SK-N-SH (cell line): ENCODE measurements at regions not wholly inside any gene's neighbourhood (a gene's known extent, or its start where the extent isn't known, plus 50 kb on each side); places are given as distances from the start of the nearest gene placed in this dataset.

Experiments
- CTCF ChIA-PET: fragments of 300-600, 350-600 bp; formaldehyde crosslinking; extraction: SDS; loops from one replicate; lab custom pipeline; 2021; lab: Yijun Ruan, JAX
- POLR2A ChIA-PET: fragments of 350-600 bp; sonication (Branson Sonifier 250); formaldehyde crosslinking; extraction: SDS; loops from one replicate; lab custom pipeline; 2020; ENCODE audit warnings: antibody characterized with exemption, inconsistent platforms; lab: Yijun Ruan, JAX
- DNase-seq: peaks from one replicate; pipeline ENCODE4 v3.0.0; 2012
- H2AFZ ChIP-seq: fragments of 200-600 bp; sonication (generic); 2 replicates; pipeline ENCODE4 v1.8.1; 2016; ENCODE audit warnings: antibody characterized with exemption, mild to moderate bottlenecking, low read depth
- H3F3A ChIP-seq: fragments of 200-600 bp; sonication (generic); replicated peaks from 2 replicates; pipeline ENCODE3; 2016; ENCODE audit warnings: antibody characterized with exemption, mild to moderate bottlenecking; ENCODE audit not compliant: insufficient read depth
- H3K27ac ChIP-seq, 2 experiments: fragments of 200-500 bp in 1 of 2; fragments of 200-600 bp in 1 of 2; sonication (Bioruptor generic) in 1 of 2; sonication (generic), shearing (Covaris generic) in 1 of 2; 2 replicates each; pipeline versions ENCODE4 v1.5.1 to v1.6.1; 2014 to 2016; ENCODE audit warnings: low read depth in 2 of 2, inconsistent platforms in 1 of 2, low read length in 1 of 2, mild to moderate bottlenecking in 1 of 2, mixed read lengths in 1 of 2
- H3K27me3 ChIP-seq: fragments of 200-600 bp; sonication (generic), shearing (Covaris generic); 2 replicates; pipeline ENCODE4 v1.6.1; 2016; ENCODE audit warnings: mixed run types; ENCODE audit not compliant: insufficient read depth
- H3K36me3 ChIP-seq, 2 experiments: fragments of 200-500 bp in 1 of 2; fragments of 200-600 bp in 1 of 2; sonication (Bioruptor generic) in 1 of 2; sonication (generic) in 1 of 2; replicated peaks in 1 of 2; 2 replicates each; pipeline versions ENCODE3 to v1.5.1; 2014 to 2016; ENCODE audit warnings: low read length in 1 of 2, mild to moderate bottlenecking in 1 of 2; ENCODE audit not compliant: insufficient read depth in 2 of 2, control insufficient read depth in 1 of 2
- H3K4me1 ChIP-seq, 2 experiments: fragments of 200-500 bp in 1 of 2; fragments of 200-600 bp in 1 of 2; sonication (Bioruptor generic) in 1 of 2; sonication (generic), shearing (Covaris generic) in 1 of 2; 2 replicates each; pipeline versions ENCODE4 v1.5.1 to v1.6.1; 2014 to 2016; ENCODE audit warnings: low read depth in 1 of 2, low read length in 1 of 2, mixed run types in 1 of 2; ENCODE audit not compliant: insufficient read depth in 2 of 2, control insufficient read depth in 1 of 2
- H3K4me2 ChIP-seq: fragments of 200-600 bp; sonication (generic), shearing (Covaris generic); 2 replicates; pipeline ENCODE4 v1.6.1; 2017; ENCODE audit warnings: mixed run types
- H3K4me3 ChIP-seq, 2 experiments: fragments of 200-500 bp in 1 of 2; fragments of 200-600 bp in 1 of 2; sonication (Bioruptor generic) in 1 of 2; sonication (generic), shearing (Covaris generic) in 1 of 2; 2 replicates each; pipeline versions ENCODE4 v1.5.1 to v1.8.1; 2014 to 2016; ENCODE audit warnings: low read depth in 2 of 2, inconsistent platforms in 1 of 2, low read length in 1 of 2, mild to moderate bottlenecking in 1 of 2, mixed read lengths in 1 of 2, moderate library complexity in 1 of 2
- H3K79me2 ChIP-seq: fragments of 200-600 bp; sonication (generic); 2 replicates; pipeline ENCODE4 v1.8.1; 2017; ENCODE audit warnings: mild to moderate bottlenecking; ENCODE audit not compliant: insufficient read depth
- H3K9ac ChIP-seq: fragments of 200-600 bp; sonication (generic); 2 replicates; pipeline ENCODE4 v1.6.1; 2017; ENCODE audit warnings: mixed run types
- H3K9me2 ChIP-seq: fragments of 200-600 bp; sonication (generic); 2 replicates; pipeline ENCODE4 v1.6.1; 2017; ENCODE audit warnings: mixed run types
- H3K9me3 ChIP-seq: fragments of 200-600 bp; sonication (generic); 2 replicates; pipeline ENCODE4 v1.6.1; 2017; ENCODE audit warnings: mixed run types, mild to moderate bottlenecking, moderate library complexity
- H4K20me1 ChIP-seq: fragments of 200-600 bp; sonication (generic); 2 replicates; pipeline ENCODE4 v1.6.1; 2017; ENCODE audit warnings: mild to moderate bottlenecking, mixed run types; ENCODE audit not compliant: insufficient read depth
- CHD2 ChIP-seq: fragments of 150-350 bp; IDR thresholded peaks from 2 replicates; pipeline ENCODE4 v1.6.1; 2018; ENCODE audit warnings: low read length; ENCODE audit not compliant: partially characterized antibody
- ELF1 ChIP-seq: IDR thresholded peaks from 2 replicates; pipeline ENCODE4 v1.4.0; 2012
- EP300 ChIP-seq, 2 experiments: IDR thresholded peaks; 2 replicates each; pipeline versions ENCODE4 v1.4.0 to v1.6.1; 2012; ENCODE audit warnings: borderline replicate concordance in 1 of 2, low read depth in 1 of 2, low read length in 1 of 2
- FOSL2 ChIP-seq: IDR thresholded peaks from 2 replicates; pipeline ENCODE4 v1.4.0; 2012; ENCODE audit warnings: low read depth, mild to moderate bottlenecking, moderate library complexity, borderline replicate concordance
- FOXJ3 ChIP-seq: sonication (generic); formaldehyde crosslinking; IDR thresholded peaks from 2 replicates; pipeline ENCODE4 v1.5.1; 2020; ENCODE audit warnings: mild to moderate bottlenecking, missing genetic modification reagents
- FOXM1 ChIP-seq: IDR thresholded peaks from 2 replicates; pipeline ENCODE4 v1.4.0; 2012; ENCODE audit warnings: low read depth, mild to moderate bottlenecking
- GATA2 ChIP-seq: sonication (generic); formaldehyde crosslinking; IDR thresholded peaks from 2 replicates; pipeline ENCODE4 v1.5.0; 2020; ENCODE audit warnings: mild to moderate bottlenecking, missing genetic modification reagents
- MEF2A ChIP-seq: IDR thresholded peaks from 2 replicates; pipeline ENCODE4 v1.4.0; 2012; ENCODE audit warnings: low read depth, borderline replicate concordance
- NFIC ChIP-seq: IDR thresholded peaks from 2 replicates; pipeline ENCODE4 v1.4.0; 2012; ENCODE audit warnings: borderline replicate concordance
- PBX3 ChIP-seq: IDR thresholded peaks from 2 replicates; pipeline ENCODE4; 2012
- POLR2AphosphoS5 ChIP-seq: IDR thresholded peaks from 2 replicates; pipeline ENCODE4 v1.6.1; 2012; ENCODE audit warnings: low read depth, low read length
- RAD21 ChIP-seq: IDR thresholded peaks from 2 replicates; pipeline ENCODE4 v1.6.1; 2012; ENCODE audit warnings: mild to moderate bottlenecking, low read length
- REST ChIP-seq: IDR thresholded peaks from 2 replicates; pipeline ENCODE4 v1.6.1; 2012; ENCODE audit warnings: mild to moderate bottlenecking, low read depth, low read length, moderate library complexity
- RXRA ChIP-seq: IDR thresholded peaks from 2 replicates; pipeline ENCODE4 v1.4.0; 2012; ENCODE audit warnings: low read depth, mild to moderate bottlenecking, borderline replicate concordance
- SIN3A ChIP-seq: IDR thresholded peaks from 2 replicates; pipeline ENCODE4 v1.6.1; 2012; ENCODE audit warnings: low read depth, mild to moderate bottlenecking, low read length, moderate library complexity, borderline replicate concordance
- SMC3 ChIP-seq: IDR thresholded peaks from 2 replicates; pipeline ENCODE4 v1.6.1; 2012; ENCODE audit warnings: low read depth, low read length, improper control_type of control experiment
- TEAD4 ChIP-seq: IDR thresholded peaks from 2 replicates; pipeline ENCODE4 v1.4.0; 2012; ENCODE audit warnings: mild to moderate bottlenecking, borderline replicate concordance; ENCODE audit not compliant: insufficient read depth
- YY1 ChIP-seq: IDR thresholded peaks from 2 replicates; pipeline ENCODE4 v1.4.0; 2012; ENCODE audit warnings: low read depth, mild to moderate bottlenecking
- WGBS: methylation state at CpG from one replicate; pipeline ENCODE4 v1.1.6; 2017; ENCODE audit warnings: low lambda C conversion rate; 5-methylcytosine and 5-hydroxymethylcytosine counted together
- TF ChIP-seq, protein P1 (sequence below): IDR thresholded peaks from 2 replicates; pipeline ENCODE4 v1.4.0; 2012; ENCODE audit warnings: low read depth

- CTCF ChIA-PET: no interaction called here
- 18% methylated on average over 5 of the region's 5 CpGs for WGBS
- H3K4me3 ChIP-seq: no peak overlapping the region
- no peaks in the 10 kb centered on the region for H3K27me3 ChIP-seq
- no peaks in the 10 kb centered on the region for H3F3A ChIP-seq
- H3K36me3 ChIP-seq: no peaks in the 10 kb centered on the region
- no peak overlapping the region for H3K27ac ChIP-seq
- no peaks in the 10 kb centered on the region for H3K79me2 ChIP-seq
- H3K4me1 ChIP-seq: no peaks in the 10 kb centered on the region
- DNase-seq: no peak
- H3K9me2 ChIP-seq: no peaks in the 10 kb centered on the region
- H3K4me2 ChIP-seq: no peak overlapping the region
- no peak overlapping the region for H3K9ac ChIP-seq
- TF ChIP-seq SMC3 (no peak), MEF2A (no peak), FOXM1 (no peak), FOXJ3 (CRISPR knock-in tag) (no peak), PBX3 (no peak)
- H3K9me3 ChIP-seq: no peaks in the 10 kb centered on the region
- POLR2A ChIA-PET: no interaction called here
- no peak overlapping the region for H2AFZ ChIP-seq
- H4K20me1 ChIP-seq: no peaks in the 10 kb centered on the region
Observed at GRCh38 chr10:7101451-7101850, 309.4 kb downstream of the SFMBT2 start.

DNA sequence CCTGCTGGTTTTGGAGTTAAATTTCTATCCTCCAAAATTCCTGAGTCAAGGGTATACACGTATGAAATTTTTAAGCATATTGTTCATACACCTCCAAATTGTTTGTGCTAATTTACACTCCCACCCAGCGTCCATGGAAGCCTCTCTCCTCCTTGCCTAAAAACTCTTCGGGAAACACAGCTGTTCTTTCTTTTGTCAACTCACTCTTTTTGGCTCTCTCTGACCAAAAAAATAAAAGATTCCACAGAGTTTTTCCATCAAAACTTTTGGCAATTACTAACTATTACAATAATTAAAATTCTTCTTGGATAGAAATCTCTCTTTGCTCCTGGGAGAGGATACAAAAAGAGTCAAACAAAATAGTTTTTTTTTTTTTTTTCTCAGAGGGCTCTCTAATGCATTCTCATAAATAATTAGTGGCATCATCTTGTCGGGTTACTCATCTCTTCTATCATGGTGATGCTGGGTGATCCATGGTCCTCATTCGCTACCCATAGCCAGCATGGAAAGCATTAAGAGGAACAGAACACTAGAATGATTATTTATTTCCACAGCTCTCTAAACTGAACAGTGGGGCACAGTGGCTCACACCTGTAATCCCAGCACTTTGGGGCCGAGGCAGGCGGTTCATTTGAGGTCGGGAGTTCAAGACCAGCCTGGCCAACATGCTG is 310.7 kb downstream of the SFMBT2 start:
- Histone ChIP-seq H3K9ac (no peak overlapping the region), H3K27ac (no peak overlapping the region), H3K4me2 (no peak overlapping the region), H3F3A (no peaks in the 10 kb centered on the region), H3K9me2 (no peaks in the 10 kb centered on the region), H4K20me1 (no peaks in the 10 kb centered on the region), H3K4me3 (no peak overlapping the region), H3K4me1 (no peaks in the 10 kb centered on the region), H3K9me3 (no peaks in the 10 kb centered on the region), H3K36me3 (no peaks in the 10 kb centered on the region), H3K79me2 (no peaks in the 10 kb centered on the region), H3K27me3 (no peaks in the 10 kb centered on the region), H2AFZ (no peak overlapping the region)
- ChIA-PET POLR2A (no interaction called here), CTCF (no interaction called here)
- TF ChIP-seq EP300 (IDR thresholded peaks at IDR 0.05; ENCODE audit: borderline replicate concordance in 1 of 2, low read depth in 1 of 2, low read length in 1 of 2) (no peak), TEAD4 (no peak)
- 9% methylated on average over 8 of the region's 8 CpGs for WGBS
- no peak for DNase-seq

- POLR2A ChIA-PET: no interaction called here
- Histone ChIP-seq H3F3A (no peaks in the 10 kb centered on the region), H3K4me1 (no peaks in the 10 kb centered on the region), H3K27me3 (no peaks in the 10 kb centered on the region), H3K9ac (no peak overlapping the region), H4K20me1 (no peaks in the 10 kb centered on the region), H3K4me3 (no peak overlapping the region), H3K9me3 (no peaks in the 10 kb centered on the region), H3K36me3 (no peaks in the 10 kb centered on the region), H3K79me2 (no peaks in the 10 kb centered on the region), H2AFZ (no peak overlapping the region), H3K9me2 (no peaks in the 10 kb centered on the region), H3K27ac (no peak overlapping the region), H3K4me2 (no peak overlapping the region)
- 11% methylated on average over 3 of the region's 3 CpGs for WGBS
- DNase-seq: no peak
- CTCF ChIA-PET: no interaction called here
- TF ChIP-seq NFIC (no peak), SIN3A (no peak), RXRA (no peak), GATA2 (CRISPR knock-in tag) (no peak), FOXJ3 (CRISPR knock-in tag) (no peak), REST (no peak), POLR2AphosphoS5 (no peak), FOSL2 (no peak), YY1 (no peak), CHD2 (no peak), ELF1 (no peak), RAD21 (no peak)
- TF ChIP-seq, protein P1, sequence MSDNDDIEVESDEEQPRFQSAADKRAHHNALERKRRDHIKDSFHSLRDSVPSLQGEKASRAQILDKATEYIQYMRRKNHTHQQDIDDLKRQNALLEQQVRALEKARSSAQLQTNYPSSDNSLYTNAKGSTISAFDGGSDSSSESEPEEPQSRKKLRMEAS: no peak
Observed at GRCh38 chr10:7098160-7098762, 312.6 kb downstream of the SFMBT2 start.
